ENCODE measurements at regions not wholly inside any gene's neighbourhood (a gene's known extent, or its start where the extent isn't known, plus 50 kb on each side); places are given as distances from the start of the nearest gene placed in this dataset.

GRCh38 chr12:125889742-125890141, 824.5 kb downstream of the AACS start:
- Histone ChIP-seq H3K9me3 (ENCODE audit: control insufficient read depth, insufficient read depth, low read length) (no peaks in the 10 kb centered on the region), H3K36me3 (ENCODE audit: control insufficient read depth, insufficient read depth, low read length) (no peaks in the 10 kb centered on the region), H3K4me3 (ENCODE audit: low read depth, low read length) (no peak overlapping the region), H3K27me3 (ENCODE audit: control insufficient read depth, insufficient read depth, low read length) (no peaks in the 10 kb centered on the region), H3K27ac (ENCODE audit: low read depth, low read length) (no peak overlapping the region), H3K4me1 (ENCODE audit: control insufficient read depth, insufficient read depth, low read length) (peaks cover 7% of the 10 kb centered on the region)
- 27% methylated on average over 4 of the region's 6 CpGs for WGBS (ENCODE audit: insufficient coverage)
- DNase-seq (ENCODE audit: low read depth in 4 of 6, low spot score in 6 of 6), result peak in 5 of 6 donors; percentile 27 to 92 (median 36)

DNA sequence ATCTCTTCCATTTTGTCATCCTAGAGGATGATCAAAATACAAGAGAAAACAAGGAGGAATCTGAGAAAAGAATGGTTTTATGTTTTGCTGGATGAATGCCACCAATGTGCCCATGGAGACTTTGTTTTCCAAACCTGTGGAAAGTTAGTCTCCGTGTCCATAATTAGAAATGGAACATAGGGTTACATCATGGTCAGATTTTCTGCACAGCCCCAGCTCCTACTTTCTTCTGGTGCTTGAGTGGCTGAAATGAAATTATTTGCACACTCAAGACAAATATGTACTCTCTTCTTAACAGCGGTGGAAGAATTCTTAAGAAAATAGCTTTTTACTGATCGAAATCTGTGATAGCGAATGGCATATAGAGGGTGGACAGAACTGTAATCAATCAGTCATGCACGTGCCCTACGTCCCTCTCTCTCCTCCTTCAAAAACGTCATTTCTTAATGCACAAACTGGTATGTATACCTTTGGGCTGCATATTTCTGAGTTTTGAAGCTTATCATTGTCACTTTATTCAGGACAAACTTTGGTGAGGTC, 825.2 kb downstream of the AACS start:
- Histone ChIP-seq H3K4me3 (ENCODE audit: low read depth, low read length) (no peak overlapping the region), H3K27ac (ENCODE audit: low read depth, low read length) (no peak overlapping the region), H3K9me3 (ENCODE audit: control insufficient read depth, insufficient read depth, low read length) (no peaks in the 10 kb centered on the region), H3K36me3 (ENCODE audit: control insufficient read depth, insufficient read depth, low read length) (no peaks in the 10 kb centered on the region), H3K27me3 (ENCODE audit: control insufficient read depth, insufficient read depth, low read length) (no peaks in the 10 kb centered on the region), H3K4me1 (ENCODE audit: control insufficient read depth, insufficient read depth, low read length) (peaks cover 7% of the 10 kb centered on the region)
- WGBS (ENCODE audit: insufficient coverage), result 68% methylated on average over 3 of the region's 7 CpGs
- peak in 1 of 6 donors; percentile 41 for DNase-seq (ENCODE audit: low read depth in 4 of 6, low spot score in 6 of 6)

GRCh38 chr12:125890971-125891370, 825.7 kb downstream of the AACS start:
- no peaks in the 10 kb centered on the region for H3K36me3 ChIP-seq (ENCODE audit: control insufficient read depth, insufficient read depth, low read length)
- H3K4me1 ChIP-seq (ENCODE audit: control insufficient read depth, insufficient read depth, low read length), result peaks cover 7% of the 10 kb centered on the region
- no peaks in the 10 kb centered on the region for H3K27me3 ChIP-seq (ENCODE audit: control insufficient read depth, insufficient read depth, low read length)
- no peak overlapping the region for H3K27ac ChIP-seq (ENCODE audit: low read depth, low read length)
- WGBS (ENCODE audit: insufficient coverage), result 44% methylated on average over 2 of the region's 5 CpGs
- peak in 1 of 6 donors; percentile 8 for DNase-seq (ENCODE audit: low read depth in 4 of 6, low spot score in 6 of 6)
- H3K4me3 ChIP-seq (ENCODE audit: low read depth, low read length), result no peak overlapping the region
- H3K9me3 ChIP-seq (ENCODE audit: control insufficient read depth, insufficient read depth, low read length), result no peaks in the 10 kb centered on the region

DNA sequence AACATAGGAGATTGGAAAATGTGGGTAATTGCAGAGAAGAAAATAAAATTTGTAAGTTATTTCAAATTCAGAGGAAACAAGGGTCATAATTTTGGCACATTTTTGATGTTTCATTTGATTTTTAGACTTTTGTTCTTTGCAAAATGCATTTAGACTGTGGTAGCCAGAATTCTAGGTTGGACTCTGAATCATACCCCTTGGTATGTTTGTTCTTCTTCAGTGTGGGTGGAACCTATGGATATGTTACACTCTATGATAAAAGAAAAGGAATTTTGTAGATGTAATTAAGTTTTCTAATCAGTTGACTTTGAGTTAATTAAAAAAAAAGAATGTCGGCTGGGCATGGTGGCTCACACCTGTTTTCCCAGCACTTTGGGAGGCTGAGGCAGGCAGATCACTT, 827.0 kb downstream of the AACS start:
- Histone ChIP-seq H3K4me3 (ENCODE audit: low read depth, low read length) (no peak overlapping the region), H3K27me3 (ENCODE audit: control insufficient read depth, insufficient read depth, low read length) (no peaks in the 10 kb centered on the region), H3K27ac (ENCODE audit: low read depth, low read length) (no peak overlapping the region), H3K36me3 (ENCODE audit: control insufficient read depth, insufficient read depth, low read length) (no peaks in the 10 kb centered on the region), H3K4me1 (ENCODE audit: control insufficient read depth, insufficient read depth, low read length) (peaks cover 7% of the 10 kb centered on the region), H3K9me3 (ENCODE audit: control insufficient read depth, insufficient read depth, low read length) (no peaks in the 10 kb centered on the region)
- no peak for DNase-seq (ENCODE audit: low read depth in 4 of 6, low spot score in 6 of 6)
- 71% methylated on average over 1 of the region's 1 CpG for WGBS (ENCODE audit: insufficient coverage)

DNA sequence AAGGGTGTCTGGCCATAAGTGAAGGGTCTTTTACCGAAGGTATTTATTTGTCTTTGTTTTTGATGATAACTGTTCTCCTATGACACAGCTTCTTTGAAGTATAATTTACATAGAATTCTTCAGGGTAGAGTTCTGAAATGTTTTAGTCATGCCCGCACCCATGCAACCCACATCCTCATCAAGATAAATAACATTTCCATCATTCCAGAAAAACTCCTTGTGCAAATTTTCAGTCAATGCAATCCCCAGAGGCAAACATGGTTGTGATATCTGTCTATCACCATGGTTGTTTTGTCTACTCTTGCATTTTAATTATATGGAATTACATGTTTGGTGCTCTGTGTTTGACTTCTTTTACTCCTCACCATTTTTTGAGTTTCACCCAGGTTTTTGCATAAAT, 837.8 kb downstream of the AACS start:
- no peak for DNase-seq (ENCODE audit: low read depth in 4 of 6, low spot score in 6 of 6)

DNA sequence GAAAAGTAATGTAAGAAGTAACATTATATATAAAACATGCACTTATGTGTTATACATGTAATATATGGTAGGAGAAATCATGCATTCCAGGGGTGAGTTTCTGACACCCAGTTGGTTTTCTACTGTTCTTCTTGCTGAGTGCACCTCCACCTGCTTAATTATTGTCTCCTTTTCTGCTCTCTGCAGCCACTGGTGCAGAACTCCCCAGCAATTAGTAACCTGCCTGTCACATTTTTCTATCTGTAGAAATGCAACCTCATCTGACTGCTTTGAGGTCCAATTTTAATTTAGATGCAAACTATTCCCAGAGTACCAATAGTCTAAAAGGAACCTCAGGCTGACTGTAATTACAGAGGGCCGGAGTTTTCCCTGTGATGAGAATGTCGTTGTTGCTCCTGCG, 842.1 kb downstream of the AACS start:
- Histone ChIP-seq H3K4me3 (ENCODE audit: low read depth, low read length) (no peak overlapping the region), H3K27ac (ENCODE audit: low read depth, low read length) (no peak overlapping the region), H3K9me3 (ENCODE audit: control insufficient read depth, insufficient read depth, low read length) (no peaks in the 10 kb centered on the region), H3K27me3 (ENCODE audit: control insufficient read depth, insufficient read depth, low read length) (no peaks in the 10 kb centered on the region), H3K36me3 (ENCODE audit: control insufficient read depth, insufficient read depth, low read length) (no peaks in the 10 kb centered on the region), H3K4me1 (ENCODE audit: control insufficient read depth, insufficient read depth, low read length) (no peaks in the 10 kb centered on the region)
- WGBS (ENCODE audit: insufficient coverage), result 86% methylated on average over 3 of the region's 3 CpGs
- DNase-seq (ENCODE audit: low read depth in 4 of 6, low spot score in 6 of 6), result peak in 1 of 6 donors; percentile 74

More for the DNA sequence above, 837.8 kb downstream of the AACS start:
- no CpG with 5 or more reads among the region's 2 CpGs for WGBS (ENCODE audit: insufficient coverage)
- H3K9me3 ChIP-seq (ENCODE audit: control insufficient read depth, insufficient read depth, low read length), result no peaks in the 10 kb centered on the region
- H3K4me1 ChIP-seq (ENCODE audit: control insufficient read depth, insufficient read depth, low read length), result no peaks in the 10 kb centered on the region
- no peak overlapping the region for H3K4me3 ChIP-seq (ENCODE audit: low read depth, low read length)
- no peaks in the 10 kb centered on the region for H3K27me3 ChIP-seq (ENCODE audit: control insufficient read depth, insufficient read depth, low read length)
- H3K27ac ChIP-seq (ENCODE audit: low read depth, low read length), result no peak overlapping the region
- H3K36me3 ChIP-seq (ENCODE audit: control insufficient read depth, insufficient read depth, low read length), result no peaks in the 10 kb centered on the region

DNA sequence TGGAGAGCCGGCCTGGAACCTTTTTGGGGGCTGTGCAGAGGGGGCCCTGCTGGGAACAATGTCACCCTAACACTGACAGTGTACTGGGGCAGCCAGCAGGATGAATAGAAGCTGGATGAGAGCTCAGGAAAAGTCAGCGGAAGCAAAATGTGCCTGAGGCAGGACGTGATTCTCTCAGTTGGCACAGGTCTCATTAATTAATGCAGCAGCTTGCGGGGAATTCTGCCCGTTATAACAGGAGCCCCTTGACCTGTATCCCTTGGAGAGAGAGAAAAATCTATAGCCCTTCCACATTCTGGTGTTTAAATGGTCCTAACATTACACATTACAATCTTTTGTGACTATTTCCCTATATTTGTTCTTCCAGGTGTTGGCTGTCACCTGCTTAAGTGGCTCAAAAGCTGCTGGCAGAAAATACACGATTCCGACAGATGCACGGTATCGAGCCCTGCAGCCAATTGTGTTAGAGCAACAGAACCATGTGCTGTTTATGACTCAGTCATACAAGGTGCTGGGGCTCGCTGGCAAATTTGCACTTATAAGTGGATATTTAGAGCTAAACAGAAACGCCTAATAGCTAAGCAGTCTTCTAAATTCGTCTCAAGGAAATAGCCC, 854.7 kb downstream of the AACS start:
- Histone ChIP-seq H3K9me3 (ENCODE audit: control insufficient read depth, insufficient read depth, low read length) (no peaks in the 10 kb centered on the region), H3K4me3 (ENCODE audit: low read depth, low read length) (no peak overlapping the region), H3K27ac (ENCODE audit: low read depth, low read length) (no peak overlapping the region), H3K36me3 (ENCODE audit: control insufficient read depth, insufficient read depth, low read length) (no peaks in the 10 kb centered on the region), H3K4me1 (ENCODE audit: control insufficient read depth, insufficient read depth, low read length) (no peaks in the 10 kb centered on the region), H3K27me3 (ENCODE audit: control insufficient read depth, insufficient read depth, low read length) (no peaks in the 10 kb centered on the region)
- WGBS (ENCODE audit: insufficient coverage), result 59% methylated on average over 11 of the region's 12 CpGs
- DNase-seq (ENCODE audit: low read depth in 4 of 6, low spot score in 6 of 6), result peak in 2 of 6 donors; percentile 43 to 72

DNA sequence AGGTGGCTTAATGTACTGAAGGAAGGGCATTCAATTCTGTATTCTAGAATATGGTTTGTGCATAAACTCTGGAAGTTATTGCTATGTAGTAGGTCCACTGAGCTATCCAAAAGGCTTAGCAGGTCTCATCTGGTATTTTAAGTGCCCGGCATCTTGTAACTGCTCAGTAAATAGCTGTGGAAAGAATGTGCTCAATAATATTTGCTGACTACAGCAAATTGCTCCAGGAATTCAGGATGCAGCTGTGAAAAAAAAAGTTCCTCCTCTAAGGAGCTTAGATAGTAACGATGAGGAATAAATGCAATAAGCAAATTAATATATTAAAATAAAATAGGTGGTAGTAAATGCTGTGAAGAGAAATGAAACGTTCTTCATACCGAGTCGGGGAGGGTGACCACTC, 857.1 kb downstream of the AACS start:
- Histone ChIP-seq H3K27me3 (ENCODE audit: control insufficient read depth, insufficient read depth, low read length) (no peaks in the 10 kb centered on the region), H3K27ac (ENCODE audit: low read depth, low read length) (no peak overlapping the region), H3K4me3 (ENCODE audit: low read depth, low read length) (no peak overlapping the region), H3K36me3 (ENCODE audit: control insufficient read depth, insufficient read depth, low read length) (no peaks in the 10 kb centered on the region), H3K4me1 (ENCODE audit: control insufficient read depth, insufficient read depth, low read length) (no peaks in the 10 kb centered on the region), H3K9me3 (ENCODE audit: control insufficient read depth, insufficient read depth, low read length) (no peaks in the 10 kb centered on the region)
- peak in 1 of 6 donors; percentile 14 for DNase-seq (ENCODE audit: low read depth in 4 of 6, low spot score in 6 of 6)
- WGBS (ENCODE audit: insufficient coverage), result 100% methylated on average over 1 of the region's 5 CpGs

DNA sequence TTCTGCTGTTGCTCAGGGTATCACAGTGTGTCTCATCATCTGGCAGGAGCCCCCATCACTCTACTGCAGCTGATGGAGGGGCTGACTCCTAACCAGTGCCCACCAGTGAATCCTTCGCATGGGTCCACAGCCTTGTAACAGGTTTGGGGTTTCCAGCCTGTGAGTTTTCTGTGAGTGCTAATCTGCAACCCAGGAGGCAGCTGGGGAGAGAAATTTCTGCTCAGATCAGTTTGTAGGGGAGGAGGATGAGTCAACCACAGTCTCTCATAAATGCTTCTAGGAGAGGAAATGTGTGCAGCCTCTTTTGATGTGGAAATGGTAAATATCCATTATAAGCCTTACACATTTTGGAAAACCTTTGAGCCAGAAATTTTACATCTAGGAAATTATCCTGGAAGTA, 871.3 kb downstream of the AACS start:
- DNase-seq (ENCODE audit: low read depth in 4 of 6, low spot score in 6 of 6), result no peak
- H3K27ac ChIP-seq (ENCODE audit: low read depth, low read length), result no peak overlapping the region
- H3K9me3 ChIP-seq (ENCODE audit: control insufficient read depth, insufficient read depth, low read length), result no peaks in the 10 kb centered on the region
- H3K4me3 ChIP-seq (ENCODE audit: low read depth, low read length), result no peak overlapping the region
- H3K27me3 ChIP-seq (ENCODE audit: control insufficient read depth, insufficient read depth, low read length), result no peaks in the 10 kb centered on the region
- H3K36me3 ChIP-seq (ENCODE audit: control insufficient read depth, insufficient read depth, low read length), result no peaks in the 10 kb centered on the region
- 100% methylated on average over 1 of the region's 1 CpG for WGBS (ENCODE audit: insufficient coverage)
- H3K4me1 ChIP-seq (ENCODE audit: control insufficient read depth, insufficient read depth, low read length), result no peaks in the 10 kb centered on the region

- Histone ChIP-seq H3K4me3 (ENCODE audit: low read depth, low read length) (no peak overlapping the region), H3K36me3 (ENCODE audit: control insufficient read depth, insufficient read depth, low read length) (no peaks in the 10 kb centered on the region), H3K27ac (ENCODE audit: low read depth, low read length) (no peak overlapping the region), H3K9me3 (ENCODE audit: control insufficient read depth, insufficient read depth, low read length) (no peaks in the 10 kb centered on the region), H3K4me1 (ENCODE audit: control insufficient read depth, insufficient read depth, low read length) (no peaks in the 10 kb centered on the region), H3K27me3 (ENCODE audit: control insufficient read depth, insufficient read depth, low read length) (no peaks in the 10 kb centered on the region)
- 83% methylated on average over 1 of the region's 2 CpGs for WGBS (ENCODE audit: insufficient coverage)
- DNase-seq (ENCODE audit: low read depth in 4 of 6, low spot score in 6 of 6), result no peak
Observed at GRCh38 chr12:125944446-125944845, 879.2 kb downstream of the AACS start.

Measured in spinal cord (tissue), 9 donors.